KOPT-K1 (cell line): ENCODE measurements at regions not wholly inside any gene's neighbourhood (a gene's known extent, or its start where the extent isn't known, plus 50 kb on each side); places are given as distances from the start of the nearest gene placed in this dataset.

Source experiments
- H3K27ac ChIP-seq: fragments of 200-600 bp; sonication (generic); 2 replicates; pipeline ENCODE4 v1.5.1; 2016; ENCODE audit warnings: antibody characterized with exemption, mild to moderate bottlenecking, low read depth, low read length; ENCODE audit not compliant: poor library complexity, severe bottlenecking
- H3K36me3 ChIP-seq: fragments of 200-600 bp; sonication (generic); 2 replicates; pipeline ENCODE4 v1.5.1; 2017; ENCODE audit warnings: antibody characterized with exemption, mild to moderate bottlenecking, low read length, moderate library complexity; ENCODE audit not compliant: insufficient read depth
- H3K9me3 ChIP-seq: fragments of 200-600 bp; sonication (generic); 2 replicates; pipeline ENCODE4 v1.5.1; 2017; ENCODE audit warnings: antibody characterized with exemption, low read length, mild to moderate bottlenecking; ENCODE audit not compliant: insufficient read depth, poor library complexity, severe bottlenecking

GRCh38 chr2:45229411-45229810 lies 220.2 kb upstream of the SIX2 start:
- peaks cover 19% of the 10 kb centered on the region for H3K9me3 ChIP-seq
- no peak overlapping the region for H3K27ac ChIP-seq
- H3K36me3 ChIP-seq = no peaks in the 10 kb centered on the region

DNA sequence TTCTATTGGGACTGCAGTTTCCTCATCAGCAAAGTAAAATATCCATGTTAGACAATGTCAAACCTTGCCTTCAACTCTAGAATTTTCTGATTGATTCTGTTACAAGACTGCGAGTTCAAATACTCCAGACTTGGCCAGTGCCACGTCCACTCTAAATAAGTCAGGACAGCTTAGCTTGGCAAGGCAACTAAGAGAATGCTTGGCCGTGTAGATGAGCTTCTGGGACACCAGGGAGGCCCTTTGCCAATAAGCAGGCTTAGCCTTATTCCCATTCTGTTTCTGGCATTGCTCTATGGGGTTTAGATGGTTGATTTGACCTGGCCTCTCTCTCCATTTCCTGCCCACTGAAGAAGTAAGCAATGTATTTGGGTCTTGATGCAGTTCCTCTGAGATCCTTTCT lies 218.1 kb upstream of the SIX2 start:
- Histone ChIP-seq H3K9me3 (peaks cover 19% of the 10 kb centered on the region), H3K36me3 (no peaks in the 10 kb centered on the region), H3K27ac (no peak overlapping the region)

GRCh38 chr2:45224993-45225380 lies 215.7 kb upstream of the SIX2 start:
- Histone ChIP-seq H3K27ac (peak overlapping the region; percentile 53), H3K9me3 (peaks cover 19% of the 10 kb centered on the region), H3K36me3 (no peaks in the 10 kb centered on the region)

DNA sequence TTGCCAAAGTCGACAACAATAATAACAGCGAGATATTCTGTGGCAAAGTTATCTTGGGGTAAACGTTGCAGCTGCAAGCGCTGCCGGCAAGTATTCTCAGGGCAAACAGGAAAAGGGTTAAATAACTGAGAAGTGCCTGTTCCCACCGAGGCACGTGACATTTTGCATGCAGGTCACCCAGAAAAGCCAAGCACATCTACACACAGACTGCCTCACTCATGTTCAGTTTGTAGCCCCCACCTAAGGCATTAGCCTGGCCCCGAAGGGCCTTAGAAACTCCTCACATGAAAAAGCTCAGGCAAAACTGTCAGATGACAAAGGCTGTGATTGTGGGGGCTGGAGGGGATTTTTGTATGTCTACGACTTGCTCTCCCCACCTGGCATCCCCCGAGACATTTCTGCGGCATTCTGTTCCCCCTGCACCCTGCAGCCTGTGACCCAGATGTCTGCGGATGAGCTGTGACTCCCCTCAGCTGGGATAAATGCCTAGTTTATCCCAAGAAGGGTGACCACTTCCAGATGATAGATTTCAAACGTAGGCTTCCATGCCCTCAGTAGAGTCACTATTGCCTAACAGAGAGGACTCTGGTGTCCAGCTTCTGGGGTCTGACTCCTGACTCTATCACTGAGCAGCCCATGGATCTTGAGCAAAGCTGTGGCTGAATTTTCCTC lies 215.2 kb upstream of the SIX2 start:
- Histone ChIP-seq H3K36me3 (no peaks in the 10 kb centered on the region), H3K27ac (peak overlapping the region; percentile 53), H3K9me3 (peaks cover 19% of the 10 kb centered on the region)

DNA sequence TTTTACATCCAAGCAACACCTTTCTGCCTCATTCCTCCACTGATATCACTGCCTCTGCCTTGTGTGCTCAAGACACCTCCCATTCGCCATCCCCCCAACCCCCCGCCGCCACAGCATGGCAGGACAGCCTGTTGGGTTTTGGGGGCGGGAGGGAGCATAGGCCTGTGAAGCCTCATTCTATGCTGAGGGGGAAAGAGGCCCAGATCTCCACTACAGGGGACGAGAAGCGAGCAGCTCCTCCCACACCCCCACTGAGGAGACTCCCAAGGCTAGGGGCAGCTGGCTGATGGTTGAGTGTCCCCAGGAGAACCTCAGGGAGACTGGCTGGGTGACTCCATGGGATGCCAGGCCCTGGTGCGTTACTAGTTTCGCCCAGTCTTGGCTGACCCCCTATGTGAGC lies 214.3 kb upstream of the SIX2 start:
- no peaks in the 10 kb centered on the region for H3K36me3 ChIP-seq
- H3K9me3 ChIP-seq = peaks cover 14% of the 10 kb centered on the region
- peak overlapping the region; percentile 53 for H3K27ac ChIP-seq

GRCh38 chr2:45220227-45220626 lies 211.0 kb upstream of the SIX2 start:
- H3K36me3 ChIP-seq = no peaks in the 10 kb centered on the region
- H3K9me3 ChIP-seq = no peaks in the 10 kb centered on the region
- H3K27ac ChIP-seq = no peak overlapping the region

- no peaks in the 10 kb centered on the region for H3K36me3 ChIP-seq
- no peaks in the 10 kb centered on the region for H3K9me3 ChIP-seq
- no peak overlapping the region for H3K27ac ChIP-seq
Measured at GRCh38 chr2:45218931-45219339, 209.7 kb upstream of the SIX2 start.

DNA sequence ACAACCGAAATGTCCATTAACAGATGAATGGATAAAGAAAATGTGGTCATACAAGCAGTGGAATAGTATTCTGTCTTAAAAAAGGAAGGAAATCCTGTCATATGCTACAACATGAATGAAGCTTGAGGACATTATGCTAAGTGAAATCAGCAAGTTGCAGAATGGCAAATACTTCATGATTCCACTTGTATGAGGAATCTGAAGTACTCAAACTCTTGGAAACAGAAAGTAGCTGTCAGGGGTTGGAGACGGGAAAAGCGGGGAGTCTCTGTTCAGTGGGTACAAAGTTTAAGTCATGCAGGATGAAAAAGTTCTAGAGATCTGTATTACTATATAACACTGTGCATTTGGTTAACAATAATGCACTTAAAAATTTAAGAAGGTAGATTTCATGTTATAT lies 209.0 kb upstream of the SIX2 start:
- no peaks in the 10 kb centered on the region for H3K9me3 ChIP-seq
- no peak overlapping the region for H3K27ac ChIP-seq
- H3K36me3 ChIP-seq = no peaks in the 10 kb centered on the region

GRCh38 chr2:45216118-45216517 lies 206.9 kb upstream of the SIX2 start:
- Histone ChIP-seq H3K36me3 (no peaks in the 10 kb centered on the region), H3K27ac (no peak overlapping the region), H3K9me3 (no peaks in the 10 kb centered on the region)

GRCh38 chr2:45214550-45214949 lies 205.3 kb upstream of the SIX2 start:
- Histone ChIP-seq H3K9me3 (no peaks in the 10 kb centered on the region), H3K36me3 (no peaks in the 10 kb centered on the region), H3K27ac (no peak overlapping the region)

GRCh38 chr2:45212953-45213635 lies 203.8 kb upstream of the SIX2 start:
- Histone ChIP-seq H3K27ac (no peak overlapping the region), H3K36me3 (no peaks in the 10 kb centered on the region), H3K9me3 (no peaks in the 10 kb centered on the region)

GRCh38 chr2:45211636-45212035 lies 202.4 kb upstream of the SIX2 start:
- no peaks in the 10 kb centered on the region for H3K9me3 ChIP-seq
- H3K36me3 ChIP-seq = no peaks in the 10 kb centered on the region
- H3K27ac ChIP-seq = no peak overlapping the region

DNA sequence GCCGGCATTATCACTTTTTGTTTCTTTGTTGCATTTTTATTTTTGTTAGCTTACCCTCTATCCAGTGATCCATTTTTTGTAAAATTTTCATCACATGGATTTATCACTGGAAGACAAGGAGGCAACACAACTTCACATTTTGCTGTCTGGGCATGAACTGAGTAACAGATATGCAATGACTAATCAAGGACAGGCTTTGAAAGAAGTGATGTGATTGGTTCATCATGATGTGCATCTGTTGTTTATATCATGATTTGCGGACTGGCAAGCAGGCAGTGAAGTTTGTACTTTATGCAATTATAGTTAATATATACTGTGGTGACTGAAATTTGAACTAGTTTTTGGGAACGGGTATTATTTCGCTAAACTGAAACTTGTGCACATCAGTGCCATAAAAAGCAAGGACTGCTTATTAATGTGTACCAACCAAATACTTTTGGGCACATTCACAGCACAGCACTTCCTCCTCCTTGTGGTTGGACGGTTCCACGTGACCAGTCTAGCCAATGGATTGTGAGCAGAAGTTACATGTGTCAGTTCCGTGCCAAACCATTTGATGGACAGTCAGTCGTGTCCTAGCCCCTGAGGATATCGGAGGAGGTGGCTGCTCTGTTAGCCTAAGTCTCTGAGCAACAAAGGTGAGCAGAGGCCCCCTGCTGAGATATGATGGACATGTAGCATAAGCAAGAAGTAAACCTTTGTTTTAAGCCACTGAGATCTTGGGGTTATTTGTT lies 201.4 kb upstream of the SIX2 start:
- Histone ChIP-seq H3K27ac (no peak overlapping the region), H3K36me3 (no peaks in the 10 kb centered on the region), H3K9me3 (no peaks in the 10 kb centered on the region)

DNA sequence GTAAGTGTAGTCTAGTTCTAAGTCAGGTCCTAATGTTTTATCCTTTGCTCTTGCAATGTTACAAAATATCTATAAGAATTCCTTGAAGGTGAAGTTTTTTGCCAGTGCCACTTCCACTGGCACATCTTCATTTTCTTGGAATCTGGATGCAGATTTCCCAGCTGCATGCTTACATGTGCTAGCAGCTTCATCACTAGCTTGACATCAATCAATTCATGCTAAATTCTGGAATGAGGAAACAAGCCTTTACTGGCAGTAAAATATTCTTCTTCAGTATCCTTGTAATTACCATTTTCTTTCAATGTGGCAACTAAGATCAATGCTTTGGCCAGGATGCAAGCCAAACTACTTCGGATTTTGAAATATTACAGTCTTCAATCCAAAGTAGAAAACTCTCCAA lies 200.6 kb upstream of the SIX2 start:
- H3K36me3 ChIP-seq = no peaks in the 10 kb centered on the region
- H3K27ac ChIP-seq = no peak overlapping the region
- H3K9me3 ChIP-seq = no peaks in the 10 kb centered on the region

DNA sequence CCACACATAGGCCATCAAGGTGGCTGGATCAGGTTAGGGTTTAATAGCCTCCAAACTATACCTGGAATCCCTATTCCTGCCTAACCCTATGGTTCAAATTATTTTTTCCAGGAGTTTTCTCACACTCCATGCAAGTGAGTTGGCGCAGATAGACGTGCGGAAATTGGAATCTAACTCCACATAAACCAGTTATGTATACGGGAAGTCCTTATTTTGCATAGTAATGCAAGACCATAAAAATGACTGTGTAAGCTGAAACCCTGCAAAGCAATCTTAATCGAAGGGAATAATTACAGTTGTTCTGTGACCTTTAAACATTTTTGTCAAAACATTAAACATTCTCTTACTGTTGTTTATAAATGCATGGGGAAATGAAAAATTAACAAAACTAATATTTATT lies 200.1 kb upstream of the SIX2 start:
- Histone ChIP-seq H3K9me3 (no peaks in the 10 kb centered on the region), H3K27ac (no peak overlapping the region), H3K36me3 (no peaks in the 10 kb centered on the region)
